ENCODE measurements at regions not wholly inside any gene's neighbourhood (a gene's known extent, or its start where the extent isn't known, plus 50 kb on each side); places are given as distances from the start of the nearest gene placed in this dataset.

DNA sequence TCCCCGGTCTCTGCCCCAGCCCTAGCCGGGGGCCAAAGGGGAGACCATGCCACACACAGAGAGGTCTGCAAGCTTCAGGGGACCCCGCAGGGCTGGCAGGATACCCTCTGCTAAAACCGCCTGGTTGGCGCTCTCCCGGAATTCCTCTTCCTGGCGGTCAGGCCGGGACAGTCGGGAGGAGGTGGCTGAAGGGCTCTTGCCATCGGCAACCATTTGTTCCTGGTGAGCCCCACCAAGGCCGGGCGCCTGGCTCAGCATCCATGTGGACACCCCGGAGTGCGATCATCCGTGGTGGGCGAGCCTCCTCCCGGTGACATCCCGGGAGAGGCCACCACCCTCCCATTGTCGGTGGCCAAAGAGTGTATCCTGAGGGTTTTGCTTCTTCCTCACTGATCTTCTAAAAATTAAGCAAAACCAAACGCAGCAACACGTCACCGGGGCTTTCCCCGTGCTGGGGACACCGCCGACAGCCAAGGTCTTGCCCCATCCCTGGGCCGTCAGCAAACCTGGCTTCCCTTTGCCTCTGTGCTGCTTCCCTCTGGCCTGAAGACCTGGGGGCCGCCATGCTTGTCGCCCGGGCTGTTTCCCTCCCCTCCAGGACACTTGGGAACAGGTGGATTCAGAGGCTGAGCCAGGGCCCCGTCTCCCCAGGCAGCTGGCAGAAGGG, 59.1 kb upstream of the TTC34 start:
- Histone ChIP-seq H3K4me3 (no peak overlapping the region), H3K27ac (no peak overlapping the region), H3K27me3 (peaks cover 0 to 89% of the 10 kb centered on the region in 2 donors), H3K36me3 (no peaks in the 10 kb centered on the region), H3K9me3 (no peaks in the 10 kb centered on the region), H3K4me1 (no peaks in the 10 kb centered on the region)
- no peak for DNase-seq (ENCODE audit: low spot score in 2 of 2)
- no peak for TF ChIP-seq POLR2AphosphoS5 (IDR thresholded peaks at IDR 0.05)
- TF ChIP-seq POLR2A (IDR thresholded peaks at IDR 0.05), result no peak
- intact Hi-C loops (cut with DNase I; ENCODE audit: low total_unique reads), result no loop called here

DNA sequence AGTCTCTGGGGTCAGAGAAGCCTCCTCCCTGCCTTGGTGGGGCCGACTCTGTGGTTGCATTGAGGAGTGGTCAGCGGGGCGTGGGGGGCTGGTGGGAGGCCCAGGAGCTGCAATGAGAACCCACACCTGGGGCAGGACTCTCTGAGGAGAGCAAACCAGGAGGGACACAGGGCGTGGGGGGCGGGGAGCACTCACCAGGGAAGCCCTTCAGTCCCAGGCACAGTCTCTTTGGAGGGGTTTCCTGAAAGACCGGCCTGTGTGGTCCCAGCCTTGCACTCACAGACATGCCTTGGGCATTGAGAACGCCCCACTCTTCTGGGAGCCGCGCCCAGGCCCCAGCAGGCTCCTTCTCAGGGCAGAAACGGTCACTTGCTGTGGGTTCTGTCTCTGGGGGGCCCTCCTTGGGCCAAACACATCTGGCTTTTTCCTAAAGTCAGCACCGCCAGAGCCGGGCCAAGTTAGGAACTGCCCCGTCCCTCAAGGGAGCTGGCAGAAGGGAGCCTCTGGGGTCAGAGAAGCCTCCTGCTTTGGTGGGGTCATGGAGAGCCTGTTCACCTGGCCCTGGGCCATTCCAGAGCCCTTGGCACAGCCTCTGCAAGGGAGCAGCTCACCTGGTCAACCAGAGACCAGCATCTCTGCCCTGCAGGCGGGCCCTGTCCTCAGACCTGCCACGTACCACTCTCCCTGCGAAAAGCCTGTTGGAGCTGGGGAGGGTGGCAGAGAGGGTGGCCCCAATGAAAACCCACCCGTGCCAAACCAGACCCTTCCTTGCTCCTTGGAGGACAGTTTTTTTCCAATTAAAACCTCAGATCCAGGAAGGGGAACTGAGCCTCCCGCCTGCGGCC, 59.9 kb upstream of the TTC34 start:
- Histone ChIP-seq H3K27me3 (peaks cover 0 to 89% of the 10 kb centered on the region in 2 donors), H3K4me1 (no peaks in the 10 kb centered on the region), H3K9me3 (no peaks in the 10 kb centered on the region), H3K36me3 (no peaks in the 10 kb centered on the region), H3K27ac (no peak overlapping the region), H3K4me3 (no peak overlapping the region)
- DNase-seq (ENCODE audit: low spot score in 2 of 2), result no peak
- intact Hi-C loops (cut with DNase I; ENCODE audit: low total_unique reads), result no loop called here
- TF ChIP-seq, protein P1, sequence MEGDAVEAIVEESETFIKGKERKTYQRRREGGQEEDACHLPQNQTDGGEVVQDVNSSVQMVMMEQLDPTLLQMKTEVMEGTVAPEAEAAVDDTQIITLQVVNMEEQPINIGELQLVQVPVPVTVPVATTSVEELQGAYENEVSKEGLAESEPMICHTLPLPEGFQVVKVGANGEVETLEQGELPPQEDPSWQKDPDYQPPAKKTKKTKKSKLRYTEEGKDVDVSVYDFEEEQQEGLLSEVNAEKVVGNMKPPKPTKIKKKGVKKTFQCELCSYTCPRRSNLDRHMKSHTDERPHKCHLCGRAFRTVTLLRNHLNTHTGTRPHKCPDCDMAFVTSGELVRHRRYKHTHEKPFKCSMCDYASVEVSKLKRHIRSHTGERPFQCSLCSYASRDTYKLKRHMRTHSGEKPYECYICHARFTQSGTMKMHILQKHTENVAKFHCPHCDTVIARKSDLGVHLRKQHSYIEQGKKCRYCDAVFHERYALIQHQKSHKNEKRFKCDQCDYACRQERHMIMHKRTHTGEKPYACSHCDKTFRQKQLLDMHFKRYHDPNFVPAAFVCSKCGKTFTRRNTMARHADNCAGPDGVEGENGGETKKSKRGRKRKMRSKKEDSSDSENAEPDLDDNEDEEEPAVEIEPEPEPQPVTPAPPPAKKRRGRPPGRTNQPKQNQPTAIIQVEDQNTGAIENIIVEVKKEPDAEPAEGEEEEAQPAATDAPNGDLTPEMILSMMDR (IDR thresholded peaks at IDR 0.05), result no peak
- TF ChIP-seq POLR2A (IDR thresholded peaks at IDR 0.05) (no peak), POLR2AphosphoS5 (IDR thresholded peaks at IDR 0.05) (no peak)

DNA sequence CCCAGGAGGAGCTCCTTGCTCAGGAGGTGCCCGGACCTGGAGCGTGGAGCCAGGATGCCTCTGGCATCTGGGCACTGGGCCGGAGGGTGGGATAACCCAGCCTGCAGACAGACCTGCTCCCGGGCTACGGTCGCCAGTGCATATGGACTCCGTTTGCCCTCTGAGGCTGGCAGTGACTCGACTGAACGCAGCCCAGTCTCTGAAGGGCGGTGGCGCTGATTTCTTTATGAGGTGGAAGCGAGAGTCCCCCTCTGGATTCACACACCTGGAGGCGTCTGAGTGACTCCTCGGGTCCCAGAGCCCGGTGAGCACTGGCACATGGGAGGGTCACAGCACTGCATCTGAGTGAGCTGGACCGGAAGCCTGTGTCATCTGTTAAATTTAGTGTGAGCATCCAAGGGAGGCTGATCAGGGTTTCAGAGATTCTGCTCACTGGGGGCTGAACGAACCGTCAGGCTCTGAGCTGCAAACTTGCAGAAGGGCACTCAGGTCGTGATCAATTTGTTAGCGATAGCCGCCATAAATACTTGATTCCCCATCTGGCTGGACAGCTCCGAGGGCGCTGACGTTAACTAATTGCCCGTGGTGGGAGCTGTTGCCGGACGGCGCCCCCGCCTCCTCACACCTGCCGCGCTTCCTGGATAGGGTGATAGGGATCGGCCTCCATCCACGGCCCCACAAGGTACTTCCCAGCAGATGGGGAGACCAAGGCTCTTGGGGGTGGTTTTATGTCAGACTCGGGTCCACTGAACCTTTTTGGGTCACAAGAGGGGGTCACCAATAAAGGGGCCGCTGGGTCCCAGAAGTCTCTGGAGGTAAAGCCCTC, 60.7 kb upstream of the TTC34 start:
- H3K4me3 ChIP-seq, result no peak overlapping the region
- no peak for DNase-seq (ENCODE audit: low spot score in 2 of 2)
- no peak overlapping the region for H3K27ac ChIP-seq
- peaks cover 0 to 89% of the 10 kb centered on the region in 2 donors for H3K27me3 ChIP-seq
- H3K36me3 ChIP-seq, result no peaks in the 10 kb centered on the region
- intact Hi-C loops (cut with DNase I; ENCODE audit: low total_unique reads), result no loop called here
- no peaks in the 10 kb centered on the region for H3K9me3 ChIP-seq
- TF ChIP-seq, protein P1 (IDR thresholded peaks at IDR 0.05), result no peak
- TF ChIP-seq POLR2AphosphoS5 (IDR thresholded peaks at IDR 0.05), result no peak
- TF ChIP-seq POLR2A (IDR thresholded peaks at IDR 0.05), result no peak
- no peaks in the 10 kb centered on the region for H3K4me1 ChIP-seq

DNA sequence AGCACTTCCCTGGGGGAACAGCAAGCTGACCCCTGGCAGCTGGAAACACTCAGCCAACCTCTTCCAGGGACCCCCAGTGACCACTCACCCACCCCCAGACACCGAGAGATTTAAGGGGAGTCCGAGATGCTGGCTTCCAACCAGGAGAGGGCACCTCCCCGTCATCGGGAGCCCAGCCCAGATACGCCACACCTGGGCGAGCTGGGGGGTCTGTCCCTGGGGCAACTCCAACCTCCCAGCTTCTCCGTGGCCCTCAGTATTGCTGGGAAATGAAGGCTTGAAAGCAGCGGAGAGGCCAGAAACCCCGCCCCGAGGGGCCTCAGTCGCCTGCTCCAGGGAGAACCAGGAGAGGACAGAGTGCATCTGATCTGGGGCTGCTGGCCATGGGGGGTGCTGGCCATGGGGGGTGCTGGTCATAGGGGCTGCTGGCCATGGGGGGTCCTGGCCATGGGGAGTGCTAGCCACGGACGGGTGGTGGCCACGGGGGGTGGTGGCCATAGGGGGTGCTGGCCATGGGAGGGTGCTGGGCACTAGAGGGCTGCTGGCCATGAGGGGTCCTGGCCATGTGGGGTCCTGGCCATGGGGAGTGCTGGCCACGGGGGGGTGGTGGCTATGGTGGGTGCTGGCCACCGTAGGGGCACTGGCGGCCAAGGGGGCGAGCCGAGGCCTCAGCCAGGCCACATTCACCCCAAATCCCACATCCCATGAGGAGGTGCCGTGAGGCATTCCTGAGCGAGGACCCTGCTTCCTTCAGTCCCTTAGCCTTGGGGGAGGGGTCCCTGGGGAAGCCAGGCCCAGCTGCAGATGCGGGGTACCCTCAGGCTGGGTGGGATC, 61.5 kb upstream of the TTC34 start:
- intact Hi-C loops (cut with DNase I; ENCODE audit: low total_unique reads), result no loop called here
- no peak for TF ChIP-seq POLR2AphosphoS5 (IDR thresholded peaks at IDR 0.05)
- TF ChIP-seq POLR2A (IDR thresholded peaks at IDR 0.05), result no peak
- TF ChIP-seq, protein P1 (IDR thresholded peaks at IDR 0.05), result no peak
- Histone ChIP-seq H3K4me3 (no peak overlapping the region), H3K36me3 (no peaks in the 10 kb centered on the region), H3K4me1 (no peaks in the 10 kb centered on the region), H3K27ac (no peak overlapping the region), H3K9me3 (no peaks in the 10 kb centered on the region), H3K27me3 (peaks cover 0 to 89% of the 10 kb centered on the region in 2 donors)
- DNase-seq (ENCODE audit: low spot score in 2 of 2), result no peak

DNA sequence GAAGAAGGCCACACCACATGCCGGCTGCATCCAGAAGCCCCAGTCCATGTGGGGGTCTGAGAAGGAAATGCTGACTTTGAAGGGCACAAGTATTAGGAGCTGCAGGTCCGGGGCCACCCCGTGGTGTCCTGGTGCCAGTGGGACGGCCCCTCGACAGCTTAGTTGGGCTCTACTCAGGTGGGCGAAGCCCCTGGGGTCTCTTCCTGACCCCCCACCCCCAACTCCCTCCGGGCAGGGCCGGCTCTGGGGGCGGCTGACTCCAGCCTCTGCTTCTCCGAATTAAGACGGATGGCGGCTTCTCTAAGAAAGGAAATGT, 62.1 kb upstream of the TTC34 start:
- H3K4me3 ChIP-seq, result no peak overlapping the region
- H3K27me3 ChIP-seq, result peaks cover 0 to 89% of the 10 kb centered on the region in 2 donors
- no peak overlapping the region for H3K27ac ChIP-seq
- no peaks in the 10 kb centered on the region for H3K4me1 ChIP-seq
- no peak for TF ChIP-seq POLR2AphosphoS5 (IDR thresholded peaks at IDR 0.05)
- DNase-seq (ENCODE audit: low spot score in 2 of 2), result no peak
- no peaks in the 10 kb centered on the region for H3K36me3 ChIP-seq
- intact Hi-C loops (cut with DNase I; ENCODE audit: low total_unique reads), result no loop called here
- no peaks in the 10 kb centered on the region for H3K9me3 ChIP-seq

Measured in breast epithelium (tissue), 4 donors.